ENCODE measurements at regions not wholly inside any gene's neighbourhood (a gene's known extent, or its start where the extent isn't known, plus 50 kb on each side); places are given as distances from the start of the nearest gene placed in this dataset.

DNA sequence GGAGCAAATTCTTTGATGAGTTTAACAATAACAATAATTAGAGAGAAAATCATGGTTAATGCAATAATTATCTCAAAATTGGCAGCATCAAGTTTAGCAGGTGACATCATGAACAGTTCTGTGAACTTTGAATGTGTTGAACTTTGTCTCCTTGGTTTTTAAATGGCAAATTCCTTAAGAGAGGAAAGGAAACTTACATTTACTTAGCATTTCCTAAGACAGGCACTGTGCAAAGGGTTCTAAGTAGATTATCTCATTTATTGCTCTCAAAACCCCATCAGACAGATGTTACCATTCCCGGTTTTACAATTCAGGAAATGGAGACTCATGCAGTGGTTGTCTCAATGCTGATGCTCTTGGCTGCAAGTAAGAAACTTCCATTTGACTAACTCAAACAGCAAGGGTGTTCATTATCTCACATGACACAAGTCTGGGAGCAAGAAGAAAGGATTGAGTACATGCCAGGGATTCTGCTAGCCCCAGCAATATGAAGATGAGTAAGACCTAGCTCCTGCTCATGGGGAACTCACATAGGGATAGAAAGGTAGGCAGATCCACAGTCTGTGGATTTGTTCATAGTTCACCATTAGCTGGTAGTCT lies 81.3 kb upstream of the ITGA6 start:
- Histone ChIP-seq H3K9ac (ENCODE audit: low read length) (no peak overlapping the region), H3K79me2 (ENCODE audit: control insufficient read depth, insufficient read depth, low read length) (no peaks in the 10 kb centered on the region), H3K9me3 (ENCODE audit: control extremely low read depth in 1 of 3, control insufficient read depth in 2 of 3, insufficient read depth in 1 of 3, low read length in 2 of 3) (peaks cover 0 to 7% (median 0%) of the 10 kb centered on the region in 3 donors), H3K36me3 (replicated peaks in 1 of 2; ENCODE audit: control extremely low read depth in 1 of 2, control insufficient read depth in 1 of 2, extremely low read depth in 1 of 2, insufficient read depth in 2 of 2, low read length in 1 of 2) (no peaks in the 10 kb centered on the region), H2AFZ (ENCODE audit: insufficient read depth, low read depth, low read length, poor library complexity, severe bottlenecking) (no peak overlapping the region), H3K27ac (ENCODE audit: low read length in 2 of 2) (no peak overlapping the region), H4K20me1 (ENCODE audit: control insufficient read depth, insufficient read depth, low read length, poor library complexity, severe bottlenecking) (no peaks in the 10 kb centered on the region), H3K4me2 (replicated peaks; ENCODE audit: low read depth, low read length, poor library complexity, severe bottlenecking) (no peak overlapping the region), H3K4me3 (ENCODE audit: control extremely low read depth in 1 of 5, extremely low read depth in 1 of 5, insufficient read depth in 1 of 5, low read depth in 2 of 5, low read length in 4 of 5) (no peak overlapping the region), H3K27me3 (replicated peaks in 1 of 4; ENCODE audit: control extremely low read depth in 1 of 4, control insufficient read depth in 3 of 4, insufficient read depth in 4 of 4, low read length in 3 of 4) (peaks cover 0 to 5% (median 0%) of the 10 kb centered on the region in 4 experiments), H3K4me1 (ENCODE audit: control insufficient read depth in 2 of 2, insufficient read depth in 2 of 2, low read length in 2 of 2) (no peaks in the 10 kb centered on the region)
- CTCF ChIA-PET, result no interaction called here
- H3K27me3 Mint-ChIP-seq, result peaks cover 22% of the 10 kb centered on the region
- DNase-seq, result no peak
- H3K27ac Mint-ChIP-seq, result no peak overlapping the region
- POLR2A ChIA-PET, result no interaction called here
- WGBS (ENCODE audit: insufficient coverage), result 86% methylated on average over 1 of the region's 1 CpG
- TF ChIP-seq EZH2 (IDR thresholded peaks at IDR 0.05; ENCODE audit: borderline replicate concordance, insufficient read depth, low read depth, low read length, poor library complexity, severe bottlenecking), result no peak
- TF ChIP-seq CTCF (IDR thresholded peaks at IDR 0.05), result no peak
- no peak for ATAC-seq (ENCODE audit: low read depth)
- intact Hi-C loops (cut with micrococcal nuclease), result no loop called here
- no peak overlapping the region for H3K4me3 Mint-ChIP-seq
- H3K4me1 Mint-ChIP-seq, result no peaks in the 10 kb centered on the region
- peaks cover 8% of the 10 kb centered on the region for H3K9me3 Mint-ChIP-seq (ENCODE audit: insufficient read depth)

DNA sequence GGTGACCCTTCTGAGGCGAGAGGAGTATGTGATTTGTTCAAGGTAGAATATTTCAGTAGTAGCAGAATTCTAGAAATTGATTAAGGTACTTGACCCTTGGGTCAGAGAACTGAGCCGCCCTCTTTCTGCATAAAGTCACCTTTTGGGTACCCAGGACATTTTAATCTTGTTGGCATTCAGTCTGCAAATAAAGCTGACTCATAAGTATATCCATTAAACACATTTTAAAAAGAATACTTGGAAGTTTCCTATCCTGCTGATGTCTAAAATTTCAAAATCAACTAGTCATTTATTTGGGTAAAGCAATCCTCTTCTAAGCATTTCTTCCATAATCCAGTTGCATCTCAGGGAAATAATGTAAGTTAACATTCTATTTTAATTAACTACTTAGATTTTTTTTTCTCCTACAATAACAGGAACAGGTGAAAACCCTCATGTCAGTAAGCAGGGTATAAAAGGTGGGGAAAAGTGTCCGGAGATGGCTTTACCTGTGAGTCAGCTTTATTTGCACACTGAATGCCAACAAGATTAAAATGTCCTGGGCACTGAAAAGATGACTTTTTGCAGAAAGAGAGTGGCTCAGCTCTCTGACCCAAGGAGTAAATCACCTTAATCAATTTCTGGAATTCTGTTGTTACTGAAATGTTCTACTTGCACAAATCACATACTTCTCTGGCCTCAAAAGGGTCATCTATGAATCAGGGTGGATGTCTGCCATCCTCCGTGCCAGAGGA lies 78.7 kb upstream of the ITGA6 start:
- ATAC-seq (ENCODE audit: low read depth), result no peak

More for the DNA sequence above, 78.7 kb upstream of the ITGA6 start:
- intact Hi-C loops (cut with micrococcal nuclease), result no loop called here
- Mint-ChIP-seq H3K27me3 (peaks cover 12% of the 10 kb centered on the region), H3K4me3 (no peak overlapping the region), H3K4me1 (no peaks in the 10 kb centered on the region), H3K27ac (no peak overlapping the region), H3K9me3 (ENCODE audit: insufficient read depth) (peaks cover 8% of the 10 kb centered on the region)
- Histone ChIP-seq H3K4me1 (ENCODE audit: control insufficient read depth in 2 of 2, insufficient read depth in 2 of 2, low read length in 2 of 2) (no peaks in the 10 kb centered on the region), H3K9me3 (ENCODE audit: control extremely low read depth in 1 of 3, control insufficient read depth in 2 of 3, insufficient read depth in 1 of 3, low read length in 2 of 3) (peaks cover 0 to 4% (median 0%) of the 10 kb centered on the region in 3 donors), H3K27me3 (replicated peaks in 1 of 4; ENCODE audit: control extremely low read depth in 1 of 4, control insufficient read depth in 3 of 4, insufficient read depth in 4 of 4, low read length in 3 of 4) (no peaks in the 10 kb centered on the region), H3K36me3 (replicated peaks in 1 of 2; ENCODE audit: control extremely low read depth in 1 of 2, control insufficient read depth in 1 of 2, extremely low read depth in 1 of 2, insufficient read depth in 2 of 2, low read length in 1 of 2) (no peaks in the 10 kb centered on the region), H3K79me2 (ENCODE audit: control insufficient read depth, insufficient read depth, low read length) (no peaks in the 10 kb centered on the region), H3K4me3 (ENCODE audit: control extremely low read depth in 1 of 5, extremely low read depth in 1 of 5, insufficient read depth in 1 of 5, low read depth in 2 of 5, low read length in 4 of 5) (no peak overlapping the region), H4K20me1 (ENCODE audit: control insufficient read depth, insufficient read depth, low read length, poor library complexity, severe bottlenecking) (no peaks in the 10 kb centered on the region), H3K9ac (ENCODE audit: low read length) (no peak overlapping the region), H3K27ac (ENCODE audit: low read length in 2 of 2) (no peak overlapping the region), H2AFZ (ENCODE audit: insufficient read depth, low read depth, low read length, poor library complexity, severe bottlenecking) (no peak overlapping the region), H3K4me2 (replicated peaks; ENCODE audit: low read depth, low read length, poor library complexity, severe bottlenecking) (no peak overlapping the region)
- WGBS (ENCODE audit: insufficient coverage), result 95% methylated on average over 2 of the region's 4 CpGs
- ChIA-PET CTCF (no interaction called here), POLR2A (no interaction called here)
- DNase-seq, result no peak
- TF ChIP-seq EZH2 (IDR thresholded peaks at IDR 0.05; ENCODE audit: borderline replicate concordance, insufficient read depth, low read depth, low read length, poor library complexity, severe bottlenecking) (no peak), CTCF (IDR thresholded peaks at IDR 0.05) (no peak)
